NCI-H2196 (cell line): ENCODE measurements at regions not wholly inside any gene's neighbourhood (a gene's known extent, or its start where the extent isn't known, plus 50 kb on each side); places are given as distances from the start of the nearest gene placed in this dataset.

Source experiments
- DNase-seq: peaks from one replicate; lab custom pipeline; 2025; ENCODE audit not compliant: unreplicated experiment; lab: John Stamatoyannopoulos, UW

DNA sequence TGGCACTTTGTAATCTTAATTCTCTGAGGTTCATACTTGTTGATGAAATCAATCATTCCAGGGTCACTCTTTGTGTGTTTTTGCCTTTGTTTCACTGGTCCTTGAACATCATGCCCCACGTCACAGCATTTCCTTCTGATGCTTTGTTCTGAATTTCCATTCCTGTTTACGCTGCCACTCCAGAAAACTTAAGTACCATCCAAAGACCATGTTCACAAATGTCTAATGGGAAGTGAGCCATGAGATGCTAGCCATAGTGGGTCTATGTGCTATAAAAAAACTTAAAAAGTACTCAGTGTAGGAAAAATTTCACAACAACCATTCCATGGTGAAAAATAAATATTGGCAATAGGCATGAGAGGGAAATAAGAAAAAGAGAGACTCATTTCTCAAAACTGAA lies 232.0 kb downstream of the IBTK start:
- DNase-seq, result no peak

DNA sequence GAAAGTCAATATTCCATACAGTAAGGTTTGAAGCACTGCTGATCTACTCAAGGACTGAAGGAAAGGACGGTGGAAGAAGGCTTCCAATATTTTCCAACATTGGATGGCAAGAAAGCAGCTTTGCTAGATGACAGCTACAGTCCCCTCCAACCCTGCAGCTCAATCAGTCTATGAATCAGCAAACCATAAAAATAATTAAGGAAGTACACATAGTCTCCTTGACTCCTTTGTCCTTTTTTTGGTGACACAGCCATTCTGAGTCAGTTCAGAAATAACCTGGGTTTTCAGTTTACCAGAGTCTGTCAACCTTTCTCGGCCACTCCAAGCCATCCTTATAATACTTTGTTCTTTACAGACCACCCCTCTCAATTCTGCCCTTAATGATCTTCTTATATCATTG lies 232.5 kb downstream of the IBTK start:
- DNase-seq, result no peak

DNA sequence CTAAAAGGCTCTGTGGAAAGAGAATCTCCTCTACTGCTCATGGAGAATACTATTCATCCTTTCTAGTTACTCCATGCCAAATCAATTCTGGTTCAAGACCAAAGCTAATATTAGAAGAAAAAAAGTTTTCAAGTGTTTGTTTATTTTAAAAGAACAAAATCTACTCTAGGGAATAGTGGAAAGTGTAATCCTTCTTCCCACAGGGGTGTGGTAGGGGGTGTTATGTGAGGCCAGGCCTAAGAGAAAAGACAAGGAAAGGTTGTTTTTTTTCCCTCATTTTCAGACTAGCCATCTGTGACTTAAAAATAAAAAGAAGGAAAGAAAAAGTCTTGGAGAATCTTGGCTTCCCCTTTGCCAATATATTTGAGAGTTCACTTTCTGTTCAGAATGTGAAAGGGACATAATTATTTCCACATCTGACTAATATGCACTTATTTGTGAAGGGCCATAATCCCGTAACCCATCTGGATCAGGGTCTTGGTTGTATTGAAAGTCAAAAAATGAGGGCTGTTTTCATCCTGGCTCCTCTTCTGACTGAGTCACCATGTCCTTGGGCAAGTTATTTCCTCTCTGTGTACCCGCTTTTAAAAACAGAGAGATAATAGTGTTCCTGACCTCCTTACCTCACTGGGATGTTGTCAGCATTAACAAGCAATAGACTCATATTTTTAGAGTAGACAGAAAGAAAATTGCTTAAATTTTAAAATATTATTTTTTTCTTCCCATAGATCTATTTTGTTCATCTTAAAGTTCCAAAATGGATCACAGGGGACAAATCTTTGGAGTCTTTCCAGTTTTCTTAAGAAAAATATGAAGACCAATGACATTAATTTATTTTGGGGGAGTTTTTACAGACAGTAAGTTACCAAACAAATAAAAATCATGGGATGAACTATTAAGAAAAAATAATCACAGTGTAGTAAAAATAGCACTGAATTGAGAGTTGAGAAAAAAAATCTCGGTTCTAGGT lies 233.7 kb downstream of the IBTK start:
- DNase-seq, result no peak

DNA sequence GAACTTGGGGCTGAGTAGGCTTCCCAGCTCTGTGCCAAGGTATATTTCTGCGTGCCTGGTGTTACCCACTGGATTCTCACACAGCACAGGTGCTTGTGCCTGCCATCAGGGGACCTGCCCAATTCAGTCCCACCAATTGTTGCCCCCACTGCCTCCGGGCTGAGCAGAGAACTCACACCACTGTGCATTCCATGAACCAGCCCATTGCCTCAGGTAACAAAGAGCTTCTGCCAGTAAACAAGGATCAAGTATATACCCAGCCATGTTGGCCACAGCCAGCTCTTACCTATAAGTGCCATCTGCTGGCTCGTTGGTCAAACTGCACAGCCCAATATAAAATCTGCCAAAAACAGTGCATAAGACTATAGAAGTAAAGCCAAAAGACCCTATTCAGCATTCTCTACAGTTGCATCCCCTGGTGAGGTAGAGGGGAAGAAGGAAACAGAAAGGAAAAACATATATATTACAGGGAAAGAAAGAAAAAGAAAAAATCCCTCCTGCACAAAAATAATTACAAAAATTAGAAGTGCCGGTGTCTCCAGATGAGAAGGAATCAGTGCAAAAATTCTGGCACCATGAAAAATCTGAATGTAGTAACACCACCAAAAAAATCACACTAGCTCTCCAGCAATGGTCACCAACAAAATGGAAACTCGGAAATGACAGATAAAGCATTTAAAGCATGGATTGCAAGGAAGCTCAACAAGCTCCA lies 241.4 kb downstream of the IBTK start:
- peak; percentile 7 for DNase-seq

DNA sequence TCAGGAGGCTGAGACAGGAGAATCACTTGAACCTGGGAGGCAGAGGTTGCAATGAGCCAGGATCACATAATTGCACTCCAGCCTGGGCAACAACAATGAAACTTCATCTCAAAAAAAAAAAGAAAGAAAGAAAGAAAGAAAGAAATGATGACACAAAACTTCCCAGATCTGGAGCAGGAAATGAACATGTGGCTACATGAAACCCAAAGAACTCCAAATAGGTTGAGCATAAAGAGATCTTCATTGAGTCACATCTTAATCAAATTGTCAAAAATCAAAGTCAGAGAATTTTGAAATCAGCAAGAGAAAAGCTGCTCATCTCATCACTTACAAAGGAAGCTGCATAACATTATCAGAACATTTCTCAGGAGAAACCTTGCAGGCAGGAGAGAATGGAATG lies 247.0 kb downstream of the IBTK start:
- no peak for DNase-seq

DNA sequence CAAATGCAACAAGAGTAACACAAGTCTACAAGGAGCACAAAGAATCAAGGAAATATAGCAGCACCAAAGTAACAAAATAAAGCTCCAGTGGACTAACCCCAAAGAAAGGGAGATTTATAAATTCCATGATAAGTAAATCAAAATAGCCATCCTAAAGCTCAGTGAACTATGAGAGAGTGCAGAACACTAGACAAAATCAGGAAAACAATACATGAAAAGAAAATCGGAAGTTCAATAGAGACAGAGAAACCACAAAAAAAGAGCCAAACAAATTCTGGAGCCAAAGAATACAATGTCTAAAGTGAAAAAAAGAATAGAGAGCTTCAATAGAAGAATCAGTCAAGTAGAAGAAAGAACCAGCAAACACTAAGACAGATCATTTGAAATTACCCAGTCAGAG lies 247.3 kb upstream of the TENT5A start:
- no peak for DNase-seq

DNA sequence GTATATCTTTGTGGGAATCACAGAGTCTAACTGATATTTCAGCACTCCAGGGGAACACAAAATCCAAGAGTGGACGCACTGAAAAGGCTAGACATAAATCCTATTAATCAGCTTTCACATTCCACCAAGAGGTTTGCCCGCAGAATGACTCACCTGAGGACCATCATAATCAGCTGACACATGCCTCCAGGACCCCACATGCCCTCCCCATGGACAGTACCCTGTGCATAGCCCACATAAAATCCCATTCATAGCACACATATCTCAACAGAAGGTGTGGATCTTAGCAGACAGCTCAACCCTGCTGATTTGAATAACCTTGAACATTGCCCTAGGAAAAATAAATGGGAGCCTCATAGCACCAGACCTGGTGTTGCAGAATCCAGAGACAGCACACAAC lies 246.8 kb upstream of the TENT5A start:
- no peak for DNase-seq

DNA sequence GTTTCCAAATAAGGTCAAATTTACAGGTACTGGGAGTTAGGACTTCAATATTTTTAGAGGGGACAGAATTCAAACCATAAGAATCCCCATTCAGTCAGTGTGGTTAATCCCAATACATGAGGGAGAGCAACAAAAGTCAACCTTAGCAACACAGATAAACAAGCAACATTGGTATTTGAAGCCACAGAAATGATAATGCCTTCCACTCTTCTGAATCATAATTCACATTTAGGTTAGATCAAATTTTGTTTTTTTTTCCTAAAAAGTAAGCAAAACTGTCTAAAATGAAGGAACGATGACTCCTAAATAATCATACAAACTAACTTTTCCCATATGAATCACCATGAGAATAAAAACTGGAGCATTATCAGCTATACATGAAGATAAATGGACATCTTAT lies 246.0 kb upstream of the TENT5A start:
- no peak for DNase-seq

DNA sequence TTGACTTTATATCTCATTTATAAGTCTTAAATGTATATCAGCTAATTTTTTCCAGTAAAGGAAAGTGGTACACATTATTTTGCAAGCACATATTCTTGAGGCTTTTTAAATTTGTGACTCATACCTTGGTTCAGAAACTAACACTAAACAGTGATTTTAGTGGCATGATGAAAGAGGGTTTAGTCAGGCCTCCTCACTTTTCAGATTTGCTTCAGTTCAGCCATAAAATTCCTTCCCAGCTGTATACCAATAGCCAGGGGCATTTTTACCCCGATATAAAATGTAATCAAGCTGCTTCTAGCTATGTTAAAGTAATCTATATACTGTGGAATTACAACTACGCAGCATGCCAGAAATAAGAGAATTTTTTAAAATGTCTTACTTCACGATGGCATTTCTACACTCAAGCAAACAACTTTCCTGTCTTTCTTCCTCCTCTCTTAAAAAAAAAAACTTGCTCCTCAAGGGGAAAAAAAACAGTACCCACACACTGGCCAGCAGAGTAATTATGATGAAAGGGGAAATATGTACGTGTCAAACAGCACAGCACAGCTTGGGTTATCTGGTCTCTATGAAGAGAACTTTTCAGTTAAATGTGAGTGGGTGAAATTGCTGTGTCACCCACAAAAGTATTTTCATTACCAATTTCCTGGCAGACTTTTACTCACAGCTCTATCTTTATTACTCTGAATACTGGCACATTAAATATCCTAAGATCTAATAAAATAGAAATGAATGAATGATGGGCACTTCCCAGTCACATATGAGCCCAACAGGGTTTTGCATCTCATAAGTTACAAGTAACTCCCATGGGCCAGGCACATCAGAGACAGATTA lies 244.8 kb upstream of the TENT5A start:
- no peak for DNase-seq

DNA sequence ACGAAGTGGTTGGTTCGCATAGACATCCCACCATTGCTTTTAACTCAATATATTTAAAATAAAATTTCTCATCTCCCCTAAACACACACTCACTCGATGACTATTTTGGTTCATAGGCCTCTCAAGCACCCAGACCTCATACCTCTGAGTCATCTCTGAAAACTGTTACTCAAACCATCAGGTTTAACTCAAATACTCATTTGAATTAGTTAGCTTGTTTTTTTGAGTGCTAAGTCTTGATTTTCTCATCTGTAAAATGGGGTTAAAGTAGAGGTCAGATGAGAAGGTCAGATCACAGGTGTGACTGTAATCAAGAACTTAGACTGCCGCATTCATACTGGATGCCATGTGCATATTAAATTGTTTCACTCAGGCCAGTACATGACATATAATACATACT lies 243.9 kb upstream of the TENT5A start:
- no peak for DNase-seq

DNA sequence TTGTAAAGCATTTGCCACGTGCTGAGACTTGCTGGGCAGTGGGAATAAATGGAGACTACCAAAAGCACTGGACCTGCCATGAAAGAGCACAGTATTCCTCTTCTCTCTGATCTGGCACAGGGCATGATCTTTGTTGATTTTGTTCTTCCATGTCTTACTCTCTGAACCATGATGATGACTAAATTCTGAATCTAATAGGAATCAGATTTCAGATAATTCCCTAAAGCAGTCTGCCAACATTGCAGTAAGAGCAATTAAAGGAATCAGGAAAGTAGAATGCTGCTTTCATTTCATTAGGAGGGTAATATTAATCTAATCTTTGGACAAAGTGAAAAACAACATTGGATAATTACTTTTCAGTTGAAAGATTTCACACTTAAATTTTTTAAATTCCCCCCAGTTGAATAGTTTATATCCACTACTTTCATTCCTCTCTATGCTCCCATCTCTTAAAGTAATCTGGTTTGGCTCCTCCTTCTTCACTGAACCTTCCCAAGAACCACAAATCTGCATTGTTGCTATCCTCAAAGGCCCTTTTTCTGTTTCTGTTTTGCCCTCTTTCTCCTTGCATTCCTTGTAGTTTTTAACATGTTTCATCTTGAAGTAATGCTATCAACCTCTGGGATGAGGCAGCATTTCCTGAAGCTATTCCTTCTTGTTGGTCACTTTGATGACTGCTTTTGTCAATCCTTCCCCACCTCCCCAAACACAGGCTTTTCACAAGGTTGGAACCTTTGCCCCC lies 243.2 kb upstream of the TENT5A start:
- peak; percentile 52 for DNase-seq

DNA sequence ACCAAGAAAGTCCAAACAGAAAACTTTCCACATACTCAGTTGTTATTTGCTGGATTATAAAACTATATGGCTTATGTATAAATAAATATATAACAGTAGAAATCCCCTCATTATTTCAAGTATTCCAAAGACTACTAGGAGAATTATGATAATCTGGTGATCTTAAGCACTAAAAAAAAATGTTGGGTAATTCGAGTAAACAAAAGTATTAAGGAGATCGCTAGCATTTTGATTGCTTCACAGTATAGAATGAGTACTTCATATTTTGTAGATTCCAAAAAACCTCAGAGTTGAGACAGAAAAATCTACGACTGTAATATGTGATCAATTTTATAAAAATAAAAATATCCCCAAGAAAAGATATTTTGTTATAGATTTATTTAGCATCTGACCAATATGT lies 236.4 kb upstream of the TENT5A start:
- DNase-seq, result no peak

DNA sequence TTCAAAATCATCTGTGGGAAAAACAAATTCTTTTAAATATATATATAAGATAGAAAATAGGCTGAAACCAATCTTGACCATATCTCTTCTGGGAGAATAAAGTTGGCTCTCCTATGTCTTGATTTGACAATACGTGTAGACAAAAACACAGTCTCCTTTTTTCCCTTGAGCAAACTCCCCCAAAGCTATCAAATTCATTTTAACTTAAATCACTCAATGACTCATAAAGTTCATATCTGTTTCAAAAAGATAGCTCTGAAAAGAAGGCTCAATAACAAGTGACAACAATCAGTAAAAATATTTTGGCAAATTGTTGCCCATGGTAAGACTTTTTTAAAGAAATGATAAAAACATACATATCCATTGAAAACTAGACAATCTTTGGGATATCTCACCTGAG lies 236.0 kb upstream of the TENT5A start:
- no peak for DNase-seq

DNA sequence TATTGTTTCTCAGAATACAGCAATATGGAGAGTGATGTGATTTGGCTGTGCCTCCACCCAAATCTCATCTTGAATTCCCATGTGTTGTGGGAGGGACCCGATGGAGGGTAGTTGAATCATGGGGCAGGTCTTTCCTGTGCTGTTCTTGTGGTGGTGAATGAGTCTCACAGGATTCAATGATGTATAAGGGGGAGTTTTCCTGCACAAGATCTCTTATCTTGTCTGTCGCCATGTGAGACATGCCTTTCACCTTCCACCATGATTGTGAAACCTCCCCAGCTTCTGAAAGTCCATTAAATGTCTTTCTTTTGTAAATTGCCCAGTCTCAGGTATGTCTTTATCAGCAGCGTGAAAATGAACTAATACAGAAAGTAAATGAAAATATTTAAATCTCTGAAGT lies 234.8 kb upstream of the TENT5A start:
- no peak for DNase-seq

DNA sequence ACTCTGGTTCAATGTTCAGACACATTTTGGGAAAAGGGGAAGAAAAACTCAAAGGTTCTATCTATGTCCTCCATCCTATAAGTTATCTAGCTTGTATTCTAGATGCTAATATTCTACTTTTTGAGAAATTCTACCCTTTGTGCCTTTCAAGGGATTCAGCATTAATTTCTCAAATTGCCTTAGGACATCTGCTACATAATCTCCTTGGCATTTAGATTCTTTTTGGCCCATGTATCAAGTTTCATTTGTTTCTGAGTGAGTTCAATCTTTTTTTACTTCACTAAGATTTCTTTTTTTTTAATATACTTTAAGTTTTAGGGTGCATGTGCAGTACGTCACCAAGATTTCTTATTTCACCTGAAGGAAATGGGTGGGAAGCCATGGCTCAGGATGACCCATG lies 232.7 kb upstream of the TENT5A start:
- no peak for DNase-seq

DNA sequence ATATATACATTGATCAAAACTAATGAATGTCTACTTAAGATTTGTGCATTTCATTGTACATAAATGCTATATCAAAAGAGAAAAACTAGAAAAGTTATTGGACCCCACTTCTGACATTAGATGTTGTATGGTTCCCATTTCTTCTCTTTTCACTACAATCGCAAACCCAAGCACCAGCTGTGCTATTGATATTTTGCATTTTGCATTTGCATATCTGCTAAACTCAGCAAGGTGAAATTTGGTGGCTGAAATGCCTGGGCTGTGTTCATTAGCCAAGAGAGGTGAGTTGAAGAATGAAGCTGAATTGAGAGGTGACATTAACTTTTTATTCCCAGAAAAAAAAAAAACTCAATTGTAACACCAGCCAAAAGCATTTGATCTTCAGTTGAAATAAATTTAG lies 232.1 kb upstream of the TENT5A start:
- DNase-seq, result no peak

DNA sequence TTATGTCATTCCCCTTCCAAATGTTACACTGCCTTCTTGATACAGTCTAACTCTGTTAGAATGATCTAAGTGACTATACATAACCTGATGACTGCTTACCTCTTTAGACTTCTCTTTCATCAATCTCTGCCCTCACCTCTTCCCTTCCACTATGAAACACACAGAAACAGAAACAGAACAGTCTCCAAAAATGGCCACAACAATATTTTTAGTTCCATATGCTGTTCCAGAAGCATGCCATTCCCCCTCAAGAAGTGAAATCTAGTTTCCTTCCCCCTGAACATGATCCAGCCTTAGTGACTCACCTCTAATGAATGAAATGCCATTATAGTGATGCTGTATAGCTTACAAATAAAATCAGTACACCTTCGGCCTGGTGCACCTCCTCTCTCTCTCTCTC lies 229.3 kb upstream of the TENT5A start:
- no peak for DNase-seq

DNA sequence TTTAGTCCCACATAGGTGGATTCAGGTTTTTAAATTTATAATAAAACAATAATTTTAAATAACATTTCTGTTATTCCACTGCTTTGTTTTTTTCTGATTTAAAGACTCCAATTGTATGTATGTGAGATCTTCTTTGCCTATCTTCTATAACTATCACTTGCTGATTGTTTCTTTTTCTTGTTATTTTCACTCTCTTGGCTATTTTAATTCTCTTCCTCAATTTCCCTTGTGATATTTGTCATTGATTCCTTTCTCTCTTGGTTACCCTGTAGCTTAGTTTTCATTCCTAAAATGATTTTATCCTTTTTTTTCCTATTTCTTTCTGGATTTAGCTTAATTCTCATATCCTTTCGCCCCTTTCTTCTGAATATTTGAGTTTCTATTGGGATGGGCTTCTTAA lies 227.3 kb upstream of the TENT5A start:
- DNase-seq, result no peak

DNA sequence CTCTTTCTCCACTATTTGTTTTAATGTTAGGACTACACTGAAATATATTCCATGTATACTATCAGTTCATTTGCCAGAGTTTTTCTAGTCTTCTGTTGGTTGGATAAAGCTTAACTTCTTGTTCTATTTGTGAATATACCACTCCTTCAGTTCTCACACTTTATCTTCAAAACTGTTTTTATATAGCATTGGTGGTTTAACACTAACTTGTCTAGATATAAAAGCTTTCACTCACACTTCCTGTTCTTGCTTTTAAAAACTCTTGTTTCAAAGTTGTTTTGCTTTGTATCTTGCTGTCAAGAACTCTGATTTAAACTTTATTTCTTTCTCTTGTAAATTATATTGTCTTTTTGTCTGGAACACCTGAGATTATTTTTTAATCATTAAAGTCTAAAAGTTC lies 226.8 kb upstream of the TENT5A start:
- no peak for DNase-seq

DNA sequence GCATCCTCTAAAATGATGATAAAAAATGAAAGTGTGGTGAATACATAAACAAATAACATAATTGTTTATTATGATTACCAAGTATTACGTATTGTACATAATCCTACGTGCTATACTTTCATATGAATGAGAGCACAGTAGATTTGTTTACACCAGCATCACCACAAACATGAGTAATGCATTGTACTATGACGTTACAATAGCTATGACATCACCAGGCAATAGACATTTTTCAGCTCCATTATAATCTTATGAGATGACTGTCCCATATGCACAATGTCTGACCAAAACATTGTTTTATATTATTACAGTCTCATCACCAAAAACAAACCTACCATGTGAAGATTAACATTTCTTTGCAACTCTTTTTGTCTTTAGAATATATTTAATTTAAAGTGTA lies 225.7 kb upstream of the TENT5A start:
- DNase-seq, result no peak

DNA sequence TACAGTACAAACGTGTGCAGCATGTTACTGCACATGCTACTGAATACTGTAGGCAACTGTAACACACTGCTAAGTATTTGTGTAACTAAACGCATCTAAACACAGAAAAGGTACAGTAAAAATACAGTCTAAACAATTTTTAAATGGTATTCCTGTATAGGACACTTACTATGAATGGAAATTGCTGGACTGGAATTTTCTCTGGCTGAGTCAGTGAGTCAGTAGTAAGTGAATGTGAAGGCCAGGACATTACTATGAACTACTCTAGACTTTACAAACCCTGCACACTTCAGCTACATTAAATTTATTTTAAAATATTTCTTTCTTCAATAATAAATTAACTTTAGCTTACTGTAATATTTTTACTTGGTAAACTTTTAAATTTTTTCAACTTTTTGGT lies 225.0 kb upstream of the TENT5A start:
- DNase-seq, result no peak
